Right lobe of liver (tissue), 6 donors: ENCODE measurements at regions not wholly inside any gene's neighbourhood (a gene's known extent, or its start where the extent isn't known, plus 50 kb on each side); places are given as distances from the start of the nearest gene placed in this dataset.

Experiments used
- ATAC-seq, 4 donors: fragments of 200-7000 bp; cut with Tn5 transposase; one replicate each; pipeline ENCODE4 v1.9.1; 2020; ENCODE audit warnings: mild to moderate bottlenecking in 4 of 4, moderate library complexity in 4 of 4
- DNase-seq, 3 donors: peaks; one replicate each; pipeline ENCODE4 v3.0.0-alpha.2; 2020
- H3K27ac ChIP-seq, 3 donors: fragments of 200-600 bp; one replicate each; pipeline ENCODE4 v1.8.0; 2022
- H3K27me3 ChIP-seq, 2 donors: fragments of 200-600 bp; one replicate each; pipeline ENCODE4 v1.8.0; 2022
- H3K36me3 ChIP-seq, 4 donors: fragments of 200-600 bp; sonication (generic) in 1 of 4; one replicate each; pipeline versions ENCODE4 v1.5.1 to v1.8.0; 2017 to 2022; ENCODE audit warnings: control low read depth in 1 of 4
- H3K4me1 ChIP-seq, 4 donors: fragments of 200-600 bp; sonication (generic) in 1 of 4; one replicate each; pipeline versions ENCODE4 v1.5.1 to v1.8.0; 2017 to 2022; ENCODE audit warnings: control low read depth in 1 of 4
- H3K4me3 ChIP-seq, 3 donors: fragments of 200-600 bp; one replicate each; pipeline ENCODE4 v1.8.0; 2022
- H3K9me3 ChIP-seq, 4 donors: fragments of 200-600 bp; sonication (generic) in 1 of 4; one replicate each; pipeline versions ENCODE4 v1.5.1 to v1.8.0; 2017 to 2022; ENCODE audit warnings: control low read depth in 1 of 4
- POLR2A ChIP-seq: fragments of 450-650 bp; IDR thresholded peaks from one replicate; pipeline ENCODE4 v1.6.1; 2017; ENCODE audit warnings: antibody characterized with exemption, mild to moderate bottlenecking
- WGBS: methylation state at CpG from one replicate; pipeline ENCODE4 v1.1.6; 2018; ENCODE audit warnings: low coverage, low lambda C conversion rate; ENCODE audit not compliant: insufficient coverage; ENCODE audit errors: missing lambda C conversion rate; 5-methylcytosine and 5-hydroxymethylcytosine counted together
- intact Hi-C, 2 donors: fragments of 100-400 bp; cut with DNase I; formaldehyde crosslinking; loops; one replicate each; pipeline versions ENCODE4 v1.11.2 to v1.14.1; 2022
- TF ChIP-seq, protein P1 (sequence below), 4 donors: fragments of 200-600 bp in 3 of 4; fragments of 450-650 bp in 1 of 4; IDR thresholded peaks; one replicate each; pipeline versions ENCODE4 v1.5.1 to v1.8.0; 2016 to 2022; ENCODE audit warnings: antibody characterized with exemption in 4 of 4, mild to moderate bottlenecking in 2 of 4
- donor health status: DM: no; HTN: yes; CAD: no.
- donor health status: DM: no; HTN: no; CAD: no.
- donor health status: DM: no; HTN: no; CAD: no.
- donor health status: DM: no; HTN: yes; CAD: no.
- donor health status: DM: no; HTN: yes; CAD: no.

DNA sequence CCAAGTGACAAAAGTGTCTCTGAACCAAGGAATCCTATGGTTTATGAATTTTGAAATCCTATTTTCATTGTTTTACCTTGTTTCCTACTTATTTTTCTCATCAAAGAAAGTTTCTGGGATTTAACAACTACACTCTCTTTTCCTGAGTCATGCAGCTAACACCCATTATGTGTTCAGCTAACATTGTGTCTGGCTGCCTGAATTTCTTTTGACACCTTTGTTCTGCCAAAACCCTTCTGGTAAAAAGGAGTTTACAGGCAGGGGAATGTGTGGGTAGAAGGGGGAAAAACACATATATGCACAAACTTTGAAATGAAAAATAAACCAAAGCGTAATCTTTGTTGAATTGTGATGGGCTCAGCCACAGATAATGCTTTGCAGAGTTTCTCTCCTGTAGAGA lies 146.2 kb downstream of the COX7C start:
- Histone ChIP-seq H3K4me3 (no peak overlapping the region), H3K27ac (no peak overlapping the region), H3K27me3 (no peaks in the 10 kb centered on the region), H3K9me3 (no peaks in the 10 kb centered on the region), H3K4me1 (no peaks in the 10 kb centered on the region), H3K36me3 (no peaks in the 10 kb centered on the region)
- 54% methylated on average over 1 of the region's 1 CpG for WGBS
- DNase-seq (no peak), ATAC-seq (no peak)
- no peak for TF ChIP-seq POLR2A
- intact Hi-C loops = no loop called here

DNA sequence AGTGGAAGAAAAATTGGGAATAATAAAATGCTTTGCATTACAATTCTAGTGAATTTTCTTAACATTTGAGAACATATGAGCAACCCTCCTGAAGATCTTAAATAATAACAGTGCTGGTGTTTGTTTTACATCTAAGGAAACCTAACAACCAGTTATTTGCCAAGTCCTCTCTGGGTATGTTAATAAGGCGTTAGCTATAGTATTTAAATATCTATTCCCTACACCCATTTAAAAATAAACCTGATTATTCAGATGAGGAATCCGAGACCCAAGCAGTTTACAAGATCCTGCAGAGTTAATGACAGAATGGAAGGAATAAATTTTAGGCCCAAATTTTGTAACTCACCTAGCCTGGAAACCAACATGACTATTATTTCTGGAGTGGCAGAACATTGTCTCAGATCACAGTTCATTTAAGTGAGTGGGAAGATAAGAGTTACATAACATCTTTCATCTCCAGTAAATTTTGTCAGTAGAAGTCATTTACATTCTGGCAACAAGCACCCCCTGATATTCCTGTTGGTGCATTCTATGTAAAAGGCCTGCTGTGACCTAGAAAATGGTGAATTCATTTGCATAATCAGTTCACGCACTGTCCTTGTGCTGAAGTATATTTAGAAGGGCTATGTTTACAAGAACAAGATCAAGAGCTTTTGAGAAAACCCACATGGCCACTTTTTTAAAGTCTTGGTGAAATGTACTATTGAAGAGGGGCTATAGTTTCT lies 148.2 kb downstream of the COX7C start:
- no peak for ATAC-seq

DNA sequence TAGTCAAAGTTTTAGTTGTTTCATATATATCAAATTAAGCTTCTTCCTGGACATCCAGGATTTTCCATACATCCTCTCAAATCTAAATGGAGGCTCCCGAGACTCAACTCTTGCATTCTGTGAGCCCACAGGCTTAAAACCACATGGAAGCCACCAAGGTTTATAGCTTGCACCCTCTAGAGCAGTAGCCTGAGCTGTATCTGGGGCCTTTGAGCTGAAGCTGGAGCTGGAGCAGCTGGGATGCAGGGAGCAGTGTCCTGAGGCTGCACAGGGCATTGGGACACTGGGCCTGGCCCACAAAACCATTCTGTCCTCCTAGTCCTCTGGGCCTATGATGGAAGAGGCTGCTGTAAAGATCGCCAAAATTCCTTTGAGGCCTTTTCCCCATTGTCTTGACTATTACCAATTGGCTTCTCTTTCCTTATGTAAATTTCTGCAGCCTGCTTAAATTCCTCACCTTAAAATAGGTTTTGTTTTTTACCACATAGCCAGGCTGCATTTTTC lies 151.0 kb downstream of the COX7C start:
- Histone ChIP-seq H3K4me1 (no peaks in the 10 kb centered on the region), H3K27ac (no peak overlapping the region), H3K36me3 (no peaks in the 10 kb centered on the region), H3K27me3 (no peaks in the 10 kb centered on the region), H3K4me3 (no peak overlapping the region), H3K9me3 (no peaks in the 10 kb centered on the region)
- DNase-seq (no peak), ATAC-seq (no peak)
- intact Hi-C loops = no loop called here
- 68% methylated on average over 2 of the region's 2 CpGs for WGBS
- no peak for TF ChIP-seq POLR2A
- TF ChIP-seq, protein P1, sequence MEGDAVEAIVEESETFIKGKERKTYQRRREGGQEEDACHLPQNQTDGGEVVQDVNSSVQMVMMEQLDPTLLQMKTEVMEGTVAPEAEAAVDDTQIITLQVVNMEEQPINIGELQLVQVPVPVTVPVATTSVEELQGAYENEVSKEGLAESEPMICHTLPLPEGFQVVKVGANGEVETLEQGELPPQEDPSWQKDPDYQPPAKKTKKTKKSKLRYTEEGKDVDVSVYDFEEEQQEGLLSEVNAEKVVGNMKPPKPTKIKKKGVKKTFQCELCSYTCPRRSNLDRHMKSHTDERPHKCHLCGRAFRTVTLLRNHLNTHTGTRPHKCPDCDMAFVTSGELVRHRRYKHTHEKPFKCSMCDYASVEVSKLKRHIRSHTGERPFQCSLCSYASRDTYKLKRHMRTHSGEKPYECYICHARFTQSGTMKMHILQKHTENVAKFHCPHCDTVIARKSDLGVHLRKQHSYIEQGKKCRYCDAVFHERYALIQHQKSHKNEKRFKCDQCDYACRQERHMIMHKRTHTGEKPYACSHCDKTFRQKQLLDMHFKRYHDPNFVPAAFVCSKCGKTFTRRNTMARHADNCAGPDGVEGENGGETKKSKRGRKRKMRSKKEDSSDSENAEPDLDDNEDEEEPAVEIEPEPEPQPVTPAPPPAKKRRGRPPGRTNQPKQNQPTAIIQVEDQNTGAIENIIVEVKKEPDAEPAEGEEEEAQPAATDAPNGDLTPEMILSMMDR (IDR thresholded peaks at IDR 0.05) = no peak

More for the DNA sequence above, 148.2 kb downstream of the COX7C start:
- no peaks in the 10 kb centered on the region for H3K9me3 ChIP-seq
- DNase-seq = no peak
- no peaks in the 10 kb centered on the region for H3K36me3 ChIP-seq
- no peaks in the 10 kb centered on the region for H3K27me3 ChIP-seq
- intact Hi-C loops = no loop called here
- no peaks in the 10 kb centered on the region for H3K4me1 ChIP-seq
- H3K27ac ChIP-seq = no peak overlapping the region
- H3K4me3 ChIP-seq = no peak overlapping the region
- no peak for TF ChIP-seq POLR2A
- TF ChIP-seq, protein P1 (IDR thresholded peaks at IDR 0.05) = no peak
- WGBS = 43% methylated on average over 3 of the region's 3 CpGs

DNA sequence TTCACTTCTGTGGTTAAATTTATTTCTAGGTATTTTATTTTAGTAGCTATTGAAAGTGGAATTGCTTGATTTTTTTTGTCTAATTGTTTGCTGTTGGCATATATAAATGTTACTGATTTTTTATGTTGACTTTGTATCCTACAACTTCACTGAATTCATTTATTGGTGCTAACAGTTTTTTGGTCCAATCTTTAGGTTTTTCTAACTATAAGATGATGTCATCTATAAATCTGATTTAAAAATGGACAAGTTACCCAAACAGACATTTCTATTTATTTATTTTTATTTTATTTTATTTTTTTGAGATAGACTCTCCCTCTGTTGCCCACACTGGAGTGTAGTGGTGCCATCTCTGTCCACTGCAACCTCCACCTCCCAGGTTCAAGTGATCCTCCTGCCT lies 162.3 kb downstream of the COX7C start:
- no peak for ATAC-seq

DNA sequence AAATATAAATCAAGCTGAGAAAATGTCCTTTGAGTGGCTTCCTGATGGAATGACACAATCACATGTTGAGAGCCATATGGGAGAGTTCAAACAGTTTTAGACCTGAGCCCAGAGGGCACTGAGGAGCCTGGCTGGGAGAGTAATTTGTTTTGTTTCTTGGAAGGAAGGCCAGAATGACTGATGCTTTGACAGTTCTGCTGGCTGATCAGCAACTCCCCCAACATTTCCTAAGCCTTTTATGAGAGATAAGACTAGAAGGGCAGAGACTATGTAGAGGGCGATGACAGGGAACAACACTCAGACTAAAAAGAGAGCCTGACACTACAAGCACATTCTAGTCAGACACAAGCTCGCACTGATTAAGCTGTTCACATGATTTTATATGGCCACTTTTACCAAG lies 169.2 kb downstream of the COX7C start:
- no peaks in the 10 kb centered on the region for H3K36me3 ChIP-seq
- no peak for ATAC-seq
- no peaks in the 10 kb centered on the region for H3K27me3 ChIP-seq
- no peak overlapping the region for H3K4me3 ChIP-seq
- no peaks in the 10 kb centered on the region for H3K9me3 ChIP-seq
- 38% methylated on average over 2 of the region's 2 CpGs for WGBS
- intact Hi-C loops = no loop called here
- TF ChIP-seq, protein P1 (IDR thresholded peaks at IDR 0.05) = no peak
- no peak for TF ChIP-seq POLR2A
- H3K27ac ChIP-seq = no peak overlapping the region
- H3K4me1 ChIP-seq = no peaks in the 10 kb centered on the region
- DNase-seq = no peak

More for the DNA sequence above, 162.3 kb downstream of the COX7C start:
- Histone ChIP-seq H3K9me3 (no peaks in the 10 kb centered on the region), H3K4me1 (no peaks in the 10 kb centered on the region), H3K27ac (no peak overlapping the region), H3K4me3 (no peak overlapping the region), H3K27me3 (no peaks in the 10 kb centered on the region), H3K36me3 (no peaks in the 10 kb centered on the region)
- intact Hi-C loops = no loop called here
- TF ChIP-seq, protein P1 (IDR thresholded peaks at IDR 0.05) = no peak
- no peak for TF ChIP-seq POLR2A
- no peak for DNase-seq
